Gastroesophageal sphincter (tissue), 4 donors: ENCODE measurements at regions not wholly inside any gene's neighbourhood (a gene's known extent, or its start where the extent isn't known, plus 50 kb on each side); places are given as distances from the start of the nearest gene placed in this dataset.

Source experiments
- ATAC-seq: fragments of 150-250 bp; one replicate; pipeline ENCODE4 v1.9.1; 2016; ENCODE audit warnings: mild to moderate bottlenecking, moderate library complexity
- H3K27ac ChIP-seq, 4 donors: fragments of 200-600 bp; sonication (generic) in 3 of 4; 1 replicate in 3 of 4; 2 replicates in 1 of 4; pipeline ENCODE4 v1.5.1; 2016 to 2019
- H3K27me3 ChIP-seq: fragments of 200-600 bp; sonication (generic); one replicate; pipeline ENCODE4 v1.5.1; 2019
- H3K36me3 ChIP-seq, 2 donors: fragments of 200-600 bp; sonication (generic); one replicate each; pipeline ENCODE4 v1.5.1; 2019; ENCODE audit warnings: control low read depth in 1 of 2
- H3K4me1 ChIP-seq, 3 donors: fragments of 200-600 bp; sonication (generic); 1 replicate in 2 of 3; 2 replicates in 1 of 3; pipeline ENCODE4 v1.5.1; 2016 to 2019; ENCODE audit warnings: control low read depth in 2 of 3
- H3K4me3 ChIP-seq, 2 donors: fragments of 200-600 bp; sonication (generic); one replicate each; pipeline ENCODE4 v1.5.1; 2019; ENCODE audit warnings: mild to moderate bottlenecking in 1 of 2, moderate library complexity in 1 of 2
- H3K9me3 ChIP-seq, 3 donors: fragments of 200-600 bp; sonication (generic); one replicate each; pipeline ENCODE4 v1.5.1; 2017 to 2019; ENCODE audit warnings: control low read depth in 2 of 3
- CTCF ChIP-seq, 4 experiments: fragments of 200-600 bp in 2 of 4; fragments of 450-650 bp in 2 of 4; sonication (generic) in 1 of 4; IDR thresholded peaks; one replicate each; pipeline ENCODE4 v1.5.1; 2017 to 2019; ENCODE audit warnings: antibody characterized with exemption in 4 of 4, mild to moderate bottlenecking in 2 of 4, moderate library complexity in 2 of 4
- EP300 ChIP-seq: sonication (generic); formaldehyde crosslinking; IDR thresholded peaks from one replicate; pipeline ENCODE4 v1.6.1; 2017; ENCODE audit warnings: antibody characterized with exemption, mild to moderate bottlenecking
- POLR2A ChIP-seq, 2 donors: fragments of 450-650 bp; IDR thresholded peaks; one replicate each; pipeline ENCODE4 v1.6.1; 2017; ENCODE audit warnings: antibody characterized with exemption in 2 of 2, mild to moderate bottlenecking in 2 of 2, moderate library complexity in 1 of 2
- POLR2AphosphoS5 ChIP-seq: sonication (generic); formaldehyde crosslinking; IDR thresholded peaks from one replicate; pipeline ENCODE4 v1.6.1; 2017; ENCODE audit warnings: antibody characterized with exemption
- WGBS, 2 donors: methylation state at CpG; one replicate each; pipeline ENCODE4 v1.1.5; 2018; ENCODE audit warnings: low coverage in 1 of 2; 5-methylcytosine and 5-hydroxymethylcytosine counted together

GRCh38 chr20:6870559-6870958 lies 103.1 kb downstream of the BMP2 start:
- Histone ChIP-seq H3K4me1 (no peaks in the 10 kb centered on the region), H3K36me3 (no peaks in the 10 kb centered on the region), H3K27me3 (no peaks in the 10 kb centered on the region), H3K9me3 (no peaks in the 10 kb centered on the region), H3K27ac (no peak overlapping the region), H3K4me3 (no peak overlapping the region)
- no peak for ATAC-seq
- 86% methylated on average over 4 of the region's 5 CpGs; no CpG with 5 or more reads in 1 of the 2 donors for WGBS, 2 donors
- TF ChIP-seq POLR2A (IDR thresholded peaks at IDR 0.05) (no peak), CTCF (IDR thresholded peaks at IDR 0.05) (no peak), POLR2AphosphoS5 (no peak), EP300 (no peak)

GRCh38 chr20:6877633-6878032 lies 110.1 kb downstream of the BMP2 start:
- TF ChIP-seq POLR2AphosphoS5 (no peak), EP300 (no peak), POLR2A (IDR thresholded peaks at IDR 0.05) (no peak), CTCF (IDR thresholded peaks at IDR 0.05) (no peak)
- no peak overlapping the region for H3K27ac ChIP-seq
- no peaks in the 10 kb centered on the region for H3K36me3 ChIP-seq
- H3K27me3 ChIP-seq: no peaks in the 10 kb centered on the region
- H3K4me1 ChIP-seq: no peaks in the 10 kb centered on the region
- ATAC-seq: no peak
- no peaks in the 10 kb centered on the region for H3K9me3 ChIP-seq
- H3K4me3 ChIP-seq: no peak overlapping the region
- WGBS, 2 donors: 36 to 73% methylated on average over 1 of the region's 1 CpG

- TF ChIP-seq CTCF (IDR thresholded peaks at IDR 0.05) (no peak), POLR2A (IDR thresholded peaks at IDR 0.05) (no peak), EP300 (no peak), POLR2AphosphoS5 (no peak)
- H3K27me3 ChIP-seq: no peaks in the 10 kb centered on the region
- no peak overlapping the region for H3K27ac ChIP-seq
- WGBS, 2 donors: 83 to 90% methylated on average over 3 to 4 of the region's 4 CpGs
- no peak for ATAC-seq
- no peaks in the 10 kb centered on the region for H3K9me3 ChIP-seq
- no peaks in the 10 kb centered on the region for H3K4me1 ChIP-seq
- H3K4me3 ChIP-seq: no peak overlapping the region
- no peaks in the 10 kb centered on the region for H3K36me3 ChIP-seq
Observed at GRCh38 chr20:6882561-6883291, 115.2 kb downstream of the BMP2 start.

GRCh38 chr20:6884114-6884513 lies 116.6 kb downstream of the BMP2 start:
- 40 to 79% methylated on average over 1 of the region's 1 CpG for WGBS, 2 donors

More at GRCh38 chr20:6884114-6884513, 116.6 kb downstream of the BMP2 start:
- no peak for ATAC-seq
- Histone ChIP-seq H3K36me3 (no peaks in the 10 kb centered on the region), H3K4me3 (no peak overlapping the region), H3K27me3 (no peaks in the 10 kb centered on the region), H3K9me3 (no peaks in the 10 kb centered on the region), H3K27ac (no peak overlapping the region), H3K4me1 (no peaks in the 10 kb centered on the region)
- TF ChIP-seq EP300 (no peak), POLR2AphosphoS5 (no peak), POLR2A (IDR thresholded peaks at IDR 0.05) (no peak), CTCF (IDR thresholded peaks at IDR 0.05) (no peak)
